ENCODE measurements at regions not wholly inside any gene's neighbourhood (a gene's known extent, or its start where the extent isn't known, plus 50 kb on each side); places are given as distances from the start of the nearest gene placed in this dataset.

DNA sequence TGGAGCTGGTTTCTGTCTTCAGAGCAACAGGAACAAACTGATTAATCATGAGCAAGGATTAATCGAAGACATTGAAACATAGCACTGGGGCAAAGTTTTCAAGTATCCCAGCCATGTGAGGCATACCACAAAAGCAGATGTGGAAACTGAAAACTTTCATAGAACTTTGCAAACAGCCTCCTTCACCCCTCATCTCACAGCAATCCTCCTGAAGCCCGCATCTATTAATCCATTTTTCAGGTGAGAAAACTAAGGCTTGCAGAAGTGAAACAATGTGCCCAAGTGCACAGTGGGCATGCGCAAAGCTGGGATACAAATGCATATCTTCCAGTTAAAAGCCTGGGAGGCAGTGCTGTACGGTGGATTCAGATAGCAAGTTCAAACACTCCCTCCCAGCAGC is 58.6 kb upstream of the HMGXB4 start:
- H3F3A ChIP-seq (replicated peaks; ENCODE audit: low read depth), result no peaks in the 10 kb centered on the region
- no peaks in the 10 kb centered on the region for H3K27me3 ChIP-seq (ENCODE audit: insufficient read depth)
- no peak overlapping the region for H3K4me2 ChIP-seq
- no peak overlapping the region for H2AFZ ChIP-seq
- no peak overlapping the region for H3K27ac ChIP-seq (ENCODE audit: low read depth)
- TF ChIP-seq EZH2phosphoT487 (IDR thresholded peaks at IDR 0.05; ENCODE audit: unreplicated experiment) (no peak), ZNF114 (CRISPR knock-in tag; IDR thresholded peaks at IDR 0.05) (no peak), NANOG (IDR thresholded peaks at IDR 0.05; ENCODE audit: borderline replicate concordance) (no peak), ZNF331 (CRISPR knock-in tag; IDR thresholded peaks at IDR 0.05; ENCODE audit: low read depth) (no peak), EZH2 (IDR thresholded peaks at IDR 0.05; ENCODE audit: low read depth, unreplicated experiment) (no peak)
- TF ChIP-seq, protein P1, sequence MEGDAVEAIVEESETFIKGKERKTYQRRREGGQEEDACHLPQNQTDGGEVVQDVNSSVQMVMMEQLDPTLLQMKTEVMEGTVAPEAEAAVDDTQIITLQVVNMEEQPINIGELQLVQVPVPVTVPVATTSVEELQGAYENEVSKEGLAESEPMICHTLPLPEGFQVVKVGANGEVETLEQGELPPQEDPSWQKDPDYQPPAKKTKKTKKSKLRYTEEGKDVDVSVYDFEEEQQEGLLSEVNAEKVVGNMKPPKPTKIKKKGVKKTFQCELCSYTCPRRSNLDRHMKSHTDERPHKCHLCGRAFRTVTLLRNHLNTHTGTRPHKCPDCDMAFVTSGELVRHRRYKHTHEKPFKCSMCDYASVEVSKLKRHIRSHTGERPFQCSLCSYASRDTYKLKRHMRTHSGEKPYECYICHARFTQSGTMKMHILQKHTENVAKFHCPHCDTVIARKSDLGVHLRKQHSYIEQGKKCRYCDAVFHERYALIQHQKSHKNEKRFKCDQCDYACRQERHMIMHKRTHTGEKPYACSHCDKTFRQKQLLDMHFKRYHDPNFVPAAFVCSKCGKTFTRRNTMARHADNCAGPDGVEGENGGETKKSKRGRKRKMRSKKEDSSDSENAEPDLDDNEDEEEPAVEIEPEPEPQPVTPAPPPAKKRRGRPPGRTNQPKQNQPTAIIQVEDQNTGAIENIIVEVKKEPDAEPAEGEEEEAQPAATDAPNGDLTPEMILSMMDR (conservative IDR thresholded peaks at IDR 0.05; ENCODE audit: low read depth in 2 of 2), result no peak
- TF ChIP-seq, protein P2, sequence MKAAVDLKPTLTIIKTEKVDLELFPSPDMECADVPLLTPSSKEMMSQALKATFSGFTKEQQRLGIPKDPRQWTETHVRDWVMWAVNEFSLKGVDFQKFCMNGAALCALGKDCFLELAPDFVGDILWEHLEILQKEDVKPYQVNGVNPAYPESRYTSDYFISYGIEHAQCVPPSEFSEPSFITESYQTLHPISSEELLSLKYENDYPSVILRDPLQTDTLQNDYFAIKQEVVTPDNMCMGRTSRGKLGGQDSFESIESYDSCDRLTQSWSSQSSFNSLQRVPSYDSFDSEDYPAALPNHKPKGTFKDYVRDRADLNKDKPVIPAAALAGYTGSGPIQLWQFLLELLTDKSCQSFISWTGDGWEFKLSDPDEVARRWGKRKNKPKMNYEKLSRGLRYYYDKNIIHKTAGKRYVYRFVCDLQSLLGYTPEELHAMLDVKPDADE (IDR thresholded peaks at IDR 0.05), result no peak
- DNase-seq (ENCODE audit: low spot score), result no peak
- Mint-ChIP-seq H3K4me3 (no peak overlapping the region), H3K4me1 (peaks cover 3% of the 10 kb centered on the region; the same call in 2 of the 3 replicates), H3K27me3 (ENCODE audit: insufficient read depth, low read depth, poor library complexity) (peaks cover 6% of the 10 kb centered on the region), H3K27ac (no peak overlapping the region), H3K36me3 (ENCODE audit: low read depth) (no peaks in the 10 kb centered on the region), H3K9me3 (no peaks in the 10 kb centered on the region)
- H4K20me1 ChIP-seq (replicated peaks; ENCODE audit: insufficient read depth), result no peaks in the 10 kb centered on the region
- H3K9me2 ChIP-seq (ENCODE audit: insufficient read depth), result no peaks in the 10 kb centered on the region
- no peaks in the 10 kb centered on the region for H3K36me3 ChIP-seq (ENCODE audit: insufficient read depth)
- H3K79me2 ChIP-seq (replicated peaks; ENCODE audit: insufficient read depth), result no peaks in the 10 kb centered on the region
- ATAC-seq, result no peak
- H3K4me3 ChIP-seq, result no peak overlapping the region
- H3K4me1 ChIP-seq (ENCODE audit: insufficient read depth), result no peaks in the 10 kb centered on the region

- Histone ChIP-seq H3K79me2 (replicated peaks; ENCODE audit: insufficient read depth) (no peaks in the 10 kb centered on the region), H3F3A (replicated peaks; ENCODE audit: low read depth) (no peaks in the 10 kb centered on the region), H3K27ac (ENCODE audit: low read depth) (no peak overlapping the region), H2AFZ (no peak overlapping the region), H4K20me1 (replicated peaks; ENCODE audit: insufficient read depth) (no peaks in the 10 kb centered on the region), H3K4me1 (ENCODE audit: insufficient read depth) (no peaks in the 10 kb centered on the region), H3K9me2 (ENCODE audit: insufficient read depth) (0 out of 2 replicates have a peak, but pooled peaks cover 3% of the 10 kb centered on the region), H3K36me3 (ENCODE audit: insufficient read depth) (no peaks in the 10 kb centered on the region), H3K27me3 (ENCODE audit: insufficient read depth) (no peaks in the 10 kb centered on the region), H3K4me2 (no peak overlapping the region), H3K4me3 (no peak overlapping the region)
- peaks cover 3% of the 10 kb centered on the region; the same call in 2 of the 3 replicates for H3K4me1 Mint-ChIP-seq
- DNase-seq (ENCODE audit: low spot score) (no peak), ATAC-seq (no peak)
- no peaks in the 10 kb centered on the region for H3K9me3 Mint-ChIP-seq
- H3K27me3 Mint-ChIP-seq (ENCODE audit: insufficient read depth, low read depth, poor library complexity), result peaks cover 6% of the 10 kb centered on the region
- H3K36me3 Mint-ChIP-seq (ENCODE audit: low read depth), result no peaks in the 10 kb centered on the region
- H3K27ac Mint-ChIP-seq, result no peak overlapping the region
- H3K4me3 Mint-ChIP-seq, result no peak overlapping the region
- TF ChIP-seq, protein P3, sequence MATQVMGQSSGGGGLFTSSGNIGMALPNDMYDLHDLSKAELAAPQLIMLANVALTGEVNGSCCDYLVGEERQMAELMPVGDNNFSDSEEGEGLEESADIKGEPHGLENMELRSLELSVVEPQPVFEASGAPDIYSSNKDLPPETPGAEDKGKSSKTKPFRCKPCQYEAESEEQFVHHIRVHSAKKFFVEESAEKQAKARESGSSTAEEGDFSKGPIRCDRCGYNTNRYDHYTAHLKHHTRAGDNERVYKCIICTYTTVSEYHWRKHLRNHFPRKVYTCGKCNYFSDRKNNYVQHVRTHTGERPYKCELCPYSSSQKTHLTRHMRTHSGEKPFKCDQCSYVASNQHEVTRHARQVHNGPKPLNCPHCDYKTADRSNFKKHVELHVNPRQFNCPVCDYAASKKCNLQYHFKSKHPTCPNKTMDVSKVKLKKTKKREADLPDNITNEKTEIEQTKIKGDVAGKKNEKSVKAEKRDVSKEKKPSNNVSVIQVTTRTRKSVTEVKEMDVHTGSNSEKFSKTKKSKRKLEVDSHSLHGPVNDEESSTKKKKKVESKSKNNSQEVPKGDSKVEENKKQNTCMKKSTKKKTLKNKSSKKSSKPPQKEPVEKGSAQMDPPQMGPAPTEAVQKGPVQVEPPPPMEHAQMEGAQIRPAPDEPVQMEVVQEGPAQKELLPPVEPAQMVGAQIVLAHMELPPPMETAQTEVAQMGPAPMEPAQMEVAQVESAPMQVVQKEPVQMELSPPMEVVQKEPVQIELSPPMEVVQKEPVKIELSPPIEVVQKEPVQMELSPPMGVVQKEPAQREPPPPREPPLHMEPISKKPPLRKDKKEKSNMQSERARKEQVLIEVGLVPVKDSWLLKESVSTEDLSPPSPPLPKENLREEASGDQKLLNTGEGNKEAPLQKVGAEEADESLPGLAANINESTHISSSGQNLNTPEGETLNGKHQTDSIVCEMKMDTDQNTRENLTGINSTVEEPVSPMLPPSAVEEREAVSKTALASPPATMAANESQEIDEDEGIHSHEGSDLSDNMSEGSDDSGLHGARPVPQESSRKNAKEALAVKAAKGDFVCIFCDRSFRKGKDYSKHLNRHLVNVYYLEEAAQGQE (IDR thresholded peaks at IDR 0.05; ENCODE audit: unreplicated experiment), result no peak
- no peak for TF ChIP-seq CREB1 (CRISPR knock-in tag; IDR thresholded peaks at IDR 0.05; ENCODE audit: low read depth)
- no peak for TF ChIP-seq POLR2AphosphoS5 (IDR thresholded peaks at IDR 0.05; ENCODE audit: low read depth)
- TF ChIP-seq, protein P2 (IDR thresholded peaks at IDR 0.05), result no peak
- TF ChIP-seq EZH2 (IDR thresholded peaks at IDR 0.05; ENCODE audit: low read depth, unreplicated experiment), result no peak
- TF ChIP-seq, protein P1 (conservative IDR thresholded peaks at IDR 0.05; ENCODE audit: low read depth in 2 of 2), result no peak
These were observed 54.9 kb upstream of the HMGXB4 start for GRCh38 chr22:35202376-35202775.
